Testis (tissue), 2 donors: ENCODE measurements at regions not wholly inside any gene's neighbourhood (a gene's known extent, or its start where the extent isn't known, plus 50 kb on each side); places are given as distances from the start of the nearest gene placed in this dataset.

ENCODE experiments used
- DNase-seq: peaks from one replicate; pipeline ENCODE4 v3.0.0-alpha.2; 2019
- H3K27ac ChIP-seq, 2 donors: fragments of 200-600 bp; sonication (generic); one replicate each; pipeline ENCODE4 v1.5.1; 2019
- H3K27me3 ChIP-seq: fragments of 200-600 bp; sonication (generic); one replicate; pipeline ENCODE4 v1.5.1; 2019
- H3K36me3 ChIP-seq: fragments of 200-600 bp; sonication (generic); one replicate; pipeline ENCODE4 v1.5.1; 2017; ENCODE audit warnings: low read depth; ENCODE audit errors: missing control alignments
- H3K4me1 ChIP-seq: fragments of 200-600 bp; sonication (generic); one replicate; pipeline ENCODE4 v1.5.1; 2019
- H3K4me3 ChIP-seq, 2 donors: fragments of 200-600 bp; sonication (generic); one replicate each; pipeline ENCODE4 v1.5.1; 2017 to 2019
- H3K9me3 ChIP-seq: fragments of 200-600 bp; sonication (generic); one replicate; pipeline ENCODE4 v1.5.1; 2017
- CTCF ChIP-seq, 3 experiments: fragments of 450-650 bp in 2 of 3; fragments of 200-600 bp in 1 of 3; sonication (generic) in 1 of 3; IDR thresholded peaks; one replicate each; pipeline ENCODE4 v1.5.1; 2016 to 2019; ENCODE audit warnings: antibody characterized with exemption in 3 of 3, mild to moderate bottlenecking in 2 of 3, moderate library complexity in 1 of 3
- POLR2A ChIP-seq: fragments of 450-650 bp; IDR thresholded peaks from one replicate; pipeline ENCODE4 v1.6.1; 2017; ENCODE audit warnings: antibody characterized with exemption, mild to moderate bottlenecking, moderate library complexity
- WGBS, 2 donors: methylation state at CpG; one replicate each; pipeline ENCODE4 v1.1.5; 2018; 5-methylcytosine and 5-hydroxymethylcytosine counted together
- intact Hi-C: fragments of 100-400 bp; cut with DNase I; formaldehyde crosslinking; loops from one replicate; pipeline ENCODE4 v1.15.1; 2023; ENCODE audit warnings: low total_unique reads

- WGBS, 2 donors, result 95 to 98% methylated on average over 6 of the region's 6 CpGs
- TF ChIP-seq CTCF (IDR thresholded peaks at IDR 0.05) (no peak), POLR2A (no peak)
- H3K4me3 ChIP-seq, result no peak overlapping the region
- H3K27ac ChIP-seq, result no peak overlapping the region
- intact Hi-C loops, result no loop called here
- H3K36me3 ChIP-seq, result no peaks in the 10 kb centered on the region
- no peaks in the 10 kb centered on the region for H3K4me1 ChIP-seq
- no peaks in the 10 kb centered on the region for H3K9me3 ChIP-seq
- no peaks in the 10 kb centered on the region for H3K27me3 ChIP-seq
- DNase-seq, result no peak
Observed at GRCh38 chr2:144259332-144259731, 260.6 kb downstream of the ZEB2 start.

DNA sequence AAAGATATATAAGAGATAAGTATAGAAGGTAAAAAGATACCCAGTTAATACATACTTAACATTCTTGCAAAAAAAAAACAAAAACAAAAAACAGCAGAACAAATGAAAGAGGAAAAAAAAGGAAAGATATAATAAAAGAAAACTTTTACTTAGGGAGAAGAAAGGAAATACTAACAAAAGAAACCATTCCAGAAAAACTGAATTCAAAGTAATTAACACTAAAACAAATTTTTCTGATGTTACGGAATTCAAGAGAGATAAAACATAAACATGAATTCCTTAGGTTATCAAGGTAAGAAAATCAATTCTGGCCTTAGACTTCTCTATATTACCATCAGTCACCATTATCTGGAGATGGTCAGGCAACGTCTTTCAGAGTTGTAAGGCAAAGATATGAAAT lies 261.8 kb downstream of the ZEB2 start:
- DNase-seq, result no peak
- 93% methylated on average over 2 of the region's 2 CpGs for WGBS, 2 donors

DNA sequence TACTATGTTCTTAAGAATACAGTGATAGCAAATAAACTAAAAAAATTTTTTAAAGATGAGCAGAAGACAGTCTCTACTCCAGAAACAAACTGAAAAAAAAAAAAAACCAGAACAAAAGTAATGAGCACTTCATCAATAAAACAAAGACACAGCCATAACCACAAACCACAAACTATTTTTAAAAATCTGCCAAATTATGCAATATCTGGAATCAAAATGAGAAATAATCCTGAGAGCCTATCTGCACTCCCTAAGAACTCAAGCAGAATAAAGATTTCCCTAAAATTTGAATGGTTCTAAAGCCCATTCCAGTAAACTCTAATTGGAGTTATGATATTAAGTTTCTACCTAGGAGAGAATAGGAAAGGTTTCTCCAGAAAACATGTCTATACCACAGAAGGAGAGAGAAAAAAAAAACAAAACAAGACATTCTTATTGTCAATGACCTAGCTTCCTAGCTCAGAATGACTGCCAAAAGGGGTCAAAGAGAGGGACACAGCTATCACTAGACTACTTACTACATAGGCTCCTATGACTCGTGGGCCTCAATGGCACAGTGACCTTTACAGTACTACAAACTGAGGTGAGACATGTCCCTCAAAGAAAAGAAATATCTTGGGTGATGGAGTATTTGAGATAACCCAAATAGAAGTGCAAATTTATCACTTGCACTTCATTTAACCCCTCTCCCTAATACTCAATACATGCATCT lies 262.8 kb downstream of the ZEB2 start:
- TF ChIP-seq CTCF (IDR thresholded peaks at IDR 0.05) (no peak), POLR2A (no peak)
- intact Hi-C loops, result no loop called here
- 86 to 87% methylated on average over 1 of the region's 1 CpG for WGBS, 2 donors
- no peak overlapping the region for H3K4me3 ChIP-seq
- H3K9me3 ChIP-seq, result no peaks in the 10 kb centered on the region
- no peak for DNase-seq
- no peaks in the 10 kb centered on the region for H3K27me3 ChIP-seq
- no peaks in the 10 kb centered on the region for H3K36me3 ChIP-seq
- H3K27ac ChIP-seq, result no peak overlapping the region
- no peaks in the 10 kb centered on the region for H3K4me1 ChIP-seq

More for the DNA sequence above, 261.8 kb downstream of the ZEB2 start:
- Histone ChIP-seq H3K36me3 (no peaks in the 10 kb centered on the region), H3K9me3 (no peaks in the 10 kb centered on the region), H3K27me3 (no peaks in the 10 kb centered on the region), H3K4me1 (no peaks in the 10 kb centered on the region), H3K27ac (no peak overlapping the region), H3K4me3 (no peak overlapping the region)
- intact Hi-C loops, result no loop called here
- TF ChIP-seq POLR2A (no peak), CTCF (IDR thresholded peaks at IDR 0.05) (no peak)

GRCh38 chr2:144254342-144255235 lies 265.3 kb downstream of the ZEB2 start:
- no peaks in the 10 kb centered on the region for H3K9me3 ChIP-seq
- intact Hi-C loops, result no loop called here

More at GRCh38 chr2:144254342-144255235, 265.3 kb downstream of the ZEB2 start:
- no peaks in the 10 kb centered on the region for H3K4me1 ChIP-seq
- no peak overlapping the region for H3K4me3 ChIP-seq
- no peak for DNase-seq
- no peak for TF ChIP-seq CTCF (IDR thresholded peaks at IDR 0.05)
- no peak for TF ChIP-seq POLR2A
- 92 to 100% methylated on average over 2 of the region's 2 CpGs for WGBS, 2 donors
- no peaks in the 10 kb centered on the region for H3K36me3 ChIP-seq
- H3K27me3 ChIP-seq, result no peaks in the 10 kb centered on the region
- no peak overlapping the region for H3K27ac ChIP-seq
